Endothelial cell of umbilical vein (primary cell): ENCODE measurements at regions not wholly inside any gene's neighbourhood (a gene's known extent, or its start where the extent isn't known, plus 50 kb on each side); places are given as distances from the start of the nearest gene placed in this dataset.

Experiments
- BruUV-seq: library from RNA; stranded (reverse); fragments of 400-500 nt; replicated peaks from 2 replicates; lab custom pipeline; 2021; lab: Mats Ljungman, UMichigan
- CTCF ChIA-PET: fragments of 300-600, 350-600 bp; sonication (Branson Sonifier 250); formaldehyde crosslinking; loops from one replicate; lab custom pipeline; 2021; ENCODE audit warnings: antibody characterized with exemption, inconsistent platforms; lab: Charles Lee
- POLR2A ChIA-PET: fragments of 300-600, 350-600 bp; sonication (Branson Sonifier 250); formaldehyde crosslinking; loops from one replicate; lab custom pipeline; 2021; ENCODE audit warnings: antibody characterized with exemption, inconsistent platforms; lab: Charles Lee
- DNase-seq: peaks from one replicate; pipeline ENCODE4 v3.0.0-alpha.2; 2011; ENCODE audit warnings: low read depth, low spot score
- FAIRE-seq: peaks from 2 replicates; lab custom pipeline; 2011; peaks lifted over from hg19 to GRCh38; lab: Jason Lieb, UNC
- H2AFZ ChIP-seq: 2 replicates; pipeline ENCODE4 v1.6.0; 2012; ENCODE audit warnings: low read depth, low read length, control low read depth, inconsistent platforms
- H3K27ac ChIP-seq: 2 replicates; pipeline ENCODE4 v1.5.1; 2011; ENCODE audit warnings: low read depth, mild to moderate bottlenecking, control low read depth, low read length, moderate library complexity; ENCODE audit not compliant: insufficient read depth
- H3K27me3 ChIP-seq, 2 experiments: 2 replicates each; pipeline versions ENCODE4 v1.6.0 to v1.6.1; 2011; ENCODE audit warnings: low read length in 2 of 2, mixed read lengths in 1 of 2; ENCODE audit not compliant: control insufficient read depth in 2 of 2, insufficient read depth in 2 of 2
- H3K36me3 ChIP-seq, 2 experiments: 2 replicates in 1 of 2; 3 replicates in 1 of 2; pipeline ENCODE4 v1.5.1; 2011; ENCODE audit warnings: low read length in 2 of 2, mild to moderate bottlenecking in 1 of 2, moderate library complexity in 1 of 2; ENCODE audit not compliant: control insufficient read depth in 2 of 2, insufficient read depth in 2 of 2; ENCODE audit errors: extremely low read depth in 1 of 2
- H3K4me1 ChIP-seq: 3 replicates; pipeline ENCODE4 v1.5.1; 2011; ENCODE audit warnings: mild to moderate bottlenecking, low read length; ENCODE audit not compliant: control insufficient read depth, insufficient read depth; ENCODE audit errors: extremely low read depth
- H3K4me2 ChIP-seq: 2 replicates; pipeline ENCODE4 v1.6.1; 2011; ENCODE audit warnings: low read length, control low read depth, mixed read lengths; ENCODE audit not compliant: insufficient read depth
- H3K4me3 ChIP-seq, 3 experiments: fragments of 200-600 bp in 1 of 3; sonication (generic), shearing (Covaris generic) in 1 of 3; replicated peaks in 1 of 3; 2 replicates each; pipeline ENCODE4 v1.5.1; 2011 to 2016; ENCODE audit warnings: control low read depth in 3 of 3, low read length in 3 of 3, mild to moderate bottlenecking in 2 of 3, inconsistent platforms in 1 of 3, low read depth in 1 of 3, moderate library complexity in 1 of 3; ENCODE audit not compliant: insufficient read depth in 1 of 3
- H3K79me2 ChIP-seq: 2 replicates; pipeline ENCODE4 v1.6.0; 2012; ENCODE audit warnings: low read length, inconsistent platforms; ENCODE audit not compliant: control insufficient read depth, insufficient read depth
- H3K9ac ChIP-seq: replicated peaks from 2 replicates; pipeline ENCODE3; 2011; ENCODE audit warnings: low read length, control low read depth; ENCODE audit not compliant: insufficient read depth; ENCODE audit errors: extremely low read depth
- H3K9me1 ChIP-seq: replicated peaks from 3 replicates; pipeline ENCODE4 v1.6.0; 2011; ENCODE audit warnings: mild to moderate bottlenecking, low read length; ENCODE audit not compliant: control insufficient read depth, insufficient read depth; ENCODE audit errors: extremely low read depth
- H3K9me3 ChIP-seq: replicated peaks from 2 replicates; pipeline ENCODE4 v1.5.1; 2012; ENCODE audit warnings: low read length, inconsistent platforms; ENCODE audit not compliant: control insufficient read depth, insufficient read depth
- H4K20me1 ChIP-seq: replicated peaks from 2 replicates; pipeline ENCODE3; 2011; ENCODE audit warnings: mild to moderate bottlenecking, low read length; ENCODE audit not compliant: control insufficient read depth, insufficient read depth; ENCODE audit errors: extremely low read depth
- CTCF ChIP-seq, 2 donors: IDR thresholded peaks; 1 replicate in 1 of 2; 2 replicates in 1 of 2; pipeline ENCODE4 v1.5.1; 2011; ENCODE audit warnings: low read length in 2 of 2, mild to moderate bottlenecking in 2 of 2, moderate library complexity in 2 of 2, control low read depth in 1 of 2, inconsistent platforms in 1 of 2, low read depth in 1 of 2; ENCODE audit not compliant: insufficient read depth in 1 of 2; ENCODE audit errors: extremely low read depth in 1 of 2
- FOS ChIP-seq: IDR thresholded peaks from 2 replicates; pipeline ENCODE4 v1.6.1; 2011; ENCODE audit warnings: mild to moderate bottlenecking, low read length, moderate library complexity, borderline replicate concordance; ENCODE audit not compliant: insufficient read depth
- GATA2 ChIP-seq: IDR thresholded peaks from 2 replicates; pipeline ENCODE4 v1.7.0; 2011; ENCODE audit warnings: low read depth, mild to moderate bottlenecking, moderate library complexity, mixed read lengths, low read length; ENCODE audit not compliant: insufficient read length, insufficient read depth
- JUN ChIP-seq: IDR thresholded peaks from 2 replicates; pipeline ENCODE4 v1.6.1; 2011; ENCODE audit warnings: borderline replicate concordance, low read depth; ENCODE audit not compliant: insufficient read length, insufficient read depth
- MAX ChIP-seq: IDR thresholded peaks from 2 replicates; pipeline ENCODE4 v1.6.1; 2011; ENCODE audit not compliant: insufficient read depth, insufficient read length
- MYC ChIP-seq: IDR thresholded peaks from one replicate; pipeline ENCODE4 v1.6.1; 2011; ENCODE audit warnings: mild to moderate bottlenecking, low read depth, low read length
- POLR2A ChIP-seq: IDR thresholded peaks from 2 replicates; pipeline ENCODE4 v1.6.1; 2012; ENCODE audit warnings: low read depth, mild to moderate bottlenecking, control low read depth, low read length
- POLR2AphosphoS5 ChIP-seq: IDR thresholded peaks from 2 replicates; pipeline ENCODE4 v1.6.1; 2012; ENCODE audit warnings: low read depth, mild to moderate bottlenecking, control low read depth, low read length, moderate library complexity; ENCODE audit not compliant: insufficient read depth
- dilution Hi-C: fragments of 300-500 bp; cut with MboI; formaldehyde crosslinking; loops from one replicate; pipeline ENCODE4 v1.15.0; 2019; ENCODE audit warnings: low sequenced_read_pairs; ENCODE audit not compliant: extremely low pct_ligation_motif_present
- intact Hi-C: fragments of 100-400 bp; cut with micrococcal nuclease; formaldehyde crosslinking; loops from one replicate; pipeline ENCODE4 v1.10.0; 2022

GRCh38 chr12:131620520-131620919 is 90.4 kb upstream of the SFSWAP start:
- intact Hi-C loops = loop anchor here (5.0 kb wide), 1 partner anchor 278 kb away; no protein-coding TSS in a partner anchor
- Histone ChIP-seq H3K79me2 (no peaks in the 10 kb centered on the region), H3K9me1 (no peaks in the 10 kb centered on the region), H2AFZ (no peak overlapping the region), H3K27me3 (no peaks in the 10 kb centered on the region), H3K36me3 (no peaks in the 10 kb centered on the region), H3K4me2 (no peak overlapping the region), H4K20me1 (no peaks in the 10 kb centered on the region), H3K9me3 (no peaks in the 10 kb centered on the region), H3K4me1 (no peaks in the 10 kb centered on the region), H3K4me3 (no peak overlapping the region), H3K9ac (no peak overlapping the region), H3K27ac (no peak overlapping the region)
- DNase-seq = no peak
- no TSS peak for BruUV-seq
- ChIA-PET CTCF (no interaction called here), POLR2A (no interaction called here)
- dilution Hi-C loops = no loop called here
- FAIRE-seq = no peak
- TF ChIP-seq CTCF (IDR thresholded peaks at IDR 0.05; ENCODE audit: extremely low read depth in 1 of 2, insufficient read depth in 1 of 2, low read depth in 1 of 2, low read length in 2 of 2) (no peak), FOS (no peak), POLR2A (no peak), GATA2 (no peak), MYC (no peak), MAX (no peak), JUN (no peak), POLR2AphosphoS5 (no peak)
